Sigmoid colon (tissue), 6 donors: ENCODE measurements at regions not wholly inside any gene's neighbourhood (a gene's known extent, or its start where the extent isn't known, plus 50 kb on each side); places are given as distances from the start of the nearest gene placed in this dataset.
A peak's percentile ranks its signal among the peaks of the same experiment; 100 is the strongest.

ENCODE experiments used
- DNase-seq: peaks from one replicate; pipeline ENCODE4 v3.0.0-alpha.2; 2019
- H3K27ac ChIP-seq, 4 donors: fragments of 200-600 bp; sonication (generic); one replicate each; pipeline ENCODE4 v1.5.1; 2016 to 2019; ENCODE audit warnings: mild to moderate bottlenecking in 1 of 4
- H3K27me3 ChIP-seq, 3 donors: fragments of 200-600 bp; sonication (generic); one replicate each; pipeline ENCODE4 v1.5.1; 2019; ENCODE audit warnings: mild to moderate bottlenecking in 1 of 3
- H3K36me3 ChIP-seq, 4 donors: fragments of 200-600 bp; sonication (generic); one replicate each; pipeline ENCODE4 v1.5.1; 2016 to 2019
- H3K4me1 ChIP-seq, 4 donors: fragments of 200-600 bp; sonication (generic); one replicate each; pipeline ENCODE4 v1.5.1; 2017 to 2019
- H3K4me3 ChIP-seq, 4 donors: fragments of 200-600 bp; sonication (generic); one replicate each; pipeline ENCODE4 v1.5.1; 2017 to 2019; ENCODE audit warnings: mild to moderate bottlenecking in 2 of 4, moderate library complexity in 1 of 4
- H3K9me3 ChIP-seq, 4 donors: fragments of 200-600 bp in 3 of 4; sonication (generic) in 3 of 4; one replicate each; pipeline versions ENCODE4 v1.5.1 to v1.6.1; 2013 to 2019
- EP300 ChIP-seq, 4 donors: sonication (generic); formaldehyde crosslinking; IDR thresholded peaks; one replicate each; pipeline ENCODE4 v1.6.1; 2017; ENCODE audit warnings: antibody characterized with exemption in 4 of 4
- POLR2A ChIP-seq, 2 donors: fragments of 450-650 bp; IDR thresholded peaks; one replicate each; pipeline ENCODE4 v1.6.1; 2016; ENCODE audit warnings: antibody characterized with exemption in 2 of 2, mild to moderate bottlenecking in 2 of 2, moderate library complexity in 2 of 2
- POLR2AphosphoS5 ChIP-seq, 4 donors: sonication (generic); formaldehyde crosslinking; IDR thresholded peaks; one replicate each; pipeline ENCODE4 v1.6.1; 2017; ENCODE audit warnings: antibody characterized with exemption in 4 of 4
- WGBS, 2 donors: extraction: QIAGEN DNeasy Blood & Tissue Kit; methylation state at CpG; one replicate each; pipeline ENCODE4 v1.1.7; 2013; 5-methylcytosine and 5-hydroxymethylcytosine counted together
- intact Hi-C: fragments of 100-400 bp; cut with DNase I; formaldehyde crosslinking; loops from one replicate; pipeline ENCODE4 v1.15.1; 2023
- TF ChIP-seq, protein P1 (sequence below), 4 experiments: fragments of 450-650 bp in 3 of 4; fragments of 200-600 bp in 1 of 4; IDR thresholded peaks; one replicate each; pipeline ENCODE4 v1.5.1; 2016 to 2019; ENCODE audit warnings: antibody characterized with exemption in 4 of 4, mild to moderate bottlenecking in 3 of 4, moderate library complexity in 2 of 4
- donor health status: healthy with polysubstance abuse.
- donor health status: healthy.

DNA sequence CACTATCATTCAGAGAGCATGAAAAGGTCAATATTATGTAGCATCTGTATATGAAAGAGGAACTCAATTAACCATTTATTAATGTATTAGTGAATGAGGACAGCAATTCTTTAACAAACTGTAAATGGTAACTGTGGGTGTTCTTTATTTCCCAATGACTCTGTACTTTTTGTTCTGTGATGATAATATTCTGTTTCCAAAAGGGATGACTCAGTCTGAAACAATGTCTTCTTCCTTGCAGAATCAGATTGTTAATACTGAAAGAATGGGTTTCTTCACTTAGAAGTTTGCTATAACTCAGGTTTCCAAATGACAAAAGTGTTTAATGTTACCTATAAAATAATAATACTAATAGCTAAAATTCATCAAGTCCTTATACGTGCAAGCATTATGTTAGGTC lies 1518.7 kb upstream of the WWC1 start:
- DNase-seq: no peak
- Histone ChIP-seq H3K36me3 (no peaks in the 10 kb centered on the region), H3K9me3 (peaks cover 0 to 3% (median under 1%) of the 10 kb centered on the region in 4 donors), H3K4me3 (no peak overlapping the region), H3K27me3 (no peaks in the 10 kb centered on the region), H3K4me1 (peaks cover 0 to 5% (median 0%) of the 10 kb centered on the region in 4 donors), H3K27ac (peak overlapping the region in 2 of 4 donors; percentile 10 to 17)
- TF ChIP-seq EP300 (IDR thresholded peaks at IDR 0.05) (no peak), POLR2A (IDR thresholded peaks at IDR 0.05) (no peak), POLR2AphosphoS5 (IDR thresholded peaks at IDR 0.05) (no peak)
- TF ChIP-seq, protein P1, sequence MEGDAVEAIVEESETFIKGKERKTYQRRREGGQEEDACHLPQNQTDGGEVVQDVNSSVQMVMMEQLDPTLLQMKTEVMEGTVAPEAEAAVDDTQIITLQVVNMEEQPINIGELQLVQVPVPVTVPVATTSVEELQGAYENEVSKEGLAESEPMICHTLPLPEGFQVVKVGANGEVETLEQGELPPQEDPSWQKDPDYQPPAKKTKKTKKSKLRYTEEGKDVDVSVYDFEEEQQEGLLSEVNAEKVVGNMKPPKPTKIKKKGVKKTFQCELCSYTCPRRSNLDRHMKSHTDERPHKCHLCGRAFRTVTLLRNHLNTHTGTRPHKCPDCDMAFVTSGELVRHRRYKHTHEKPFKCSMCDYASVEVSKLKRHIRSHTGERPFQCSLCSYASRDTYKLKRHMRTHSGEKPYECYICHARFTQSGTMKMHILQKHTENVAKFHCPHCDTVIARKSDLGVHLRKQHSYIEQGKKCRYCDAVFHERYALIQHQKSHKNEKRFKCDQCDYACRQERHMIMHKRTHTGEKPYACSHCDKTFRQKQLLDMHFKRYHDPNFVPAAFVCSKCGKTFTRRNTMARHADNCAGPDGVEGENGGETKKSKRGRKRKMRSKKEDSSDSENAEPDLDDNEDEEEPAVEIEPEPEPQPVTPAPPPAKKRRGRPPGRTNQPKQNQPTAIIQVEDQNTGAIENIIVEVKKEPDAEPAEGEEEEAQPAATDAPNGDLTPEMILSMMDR (IDR thresholded peaks at IDR 0.05): no peak
- intact Hi-C loops: no loop called here
- WGBS, 2 donors: 27 to 85% methylated on average over 1 of the region's 1 CpG

DNA sequence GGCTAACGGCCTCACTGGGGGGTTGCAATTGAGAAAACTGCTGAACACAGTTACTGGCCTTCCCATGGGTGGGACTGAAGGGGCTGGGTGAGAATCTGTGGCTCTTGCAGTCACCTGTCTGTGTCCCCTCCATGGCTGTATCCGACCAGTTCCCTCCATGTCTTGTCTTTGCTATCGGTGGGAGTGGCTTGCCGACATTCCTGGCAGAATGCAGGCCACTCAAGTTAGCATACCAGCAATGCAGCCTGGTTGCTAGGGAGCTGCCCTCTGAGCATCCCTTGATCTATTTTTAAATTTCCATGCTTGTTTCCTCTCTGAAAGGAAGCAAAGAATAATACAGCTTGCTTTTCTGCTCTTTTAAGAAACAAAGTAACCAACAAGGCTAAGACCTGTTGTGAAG lies 1509.7 kb upstream of the WWC1 start:
- Histone ChIP-seq H3K4me1 (peaks cover 0 to 8% (median 2%) of the 10 kb centered on the region in 4 donors), H3K27ac (no peak overlapping the region), H3K27me3 (no peaks in the 10 kb centered on the region), H3K36me3 (no peaks in the 10 kb centered on the region), H3K4me3 (no peak overlapping the region), H3K9me3 (no peaks in the 10 kb centered on the region)
- DNase-seq: no peak
- 36 to 44% methylated on average over 4 of the region's 4 CpGs for WGBS, 2 donors
- TF ChIP-seq POLR2A (IDR thresholded peaks at IDR 0.05) (no peak), POLR2AphosphoS5 (IDR thresholded peaks at IDR 0.05) (no peak), EP300 (IDR thresholded peaks at IDR 0.05) (no peak)
- TF ChIP-seq, protein P1 (IDR thresholded peaks at IDR 0.05): no peak
- intact Hi-C loops: no loop called here

DNA sequence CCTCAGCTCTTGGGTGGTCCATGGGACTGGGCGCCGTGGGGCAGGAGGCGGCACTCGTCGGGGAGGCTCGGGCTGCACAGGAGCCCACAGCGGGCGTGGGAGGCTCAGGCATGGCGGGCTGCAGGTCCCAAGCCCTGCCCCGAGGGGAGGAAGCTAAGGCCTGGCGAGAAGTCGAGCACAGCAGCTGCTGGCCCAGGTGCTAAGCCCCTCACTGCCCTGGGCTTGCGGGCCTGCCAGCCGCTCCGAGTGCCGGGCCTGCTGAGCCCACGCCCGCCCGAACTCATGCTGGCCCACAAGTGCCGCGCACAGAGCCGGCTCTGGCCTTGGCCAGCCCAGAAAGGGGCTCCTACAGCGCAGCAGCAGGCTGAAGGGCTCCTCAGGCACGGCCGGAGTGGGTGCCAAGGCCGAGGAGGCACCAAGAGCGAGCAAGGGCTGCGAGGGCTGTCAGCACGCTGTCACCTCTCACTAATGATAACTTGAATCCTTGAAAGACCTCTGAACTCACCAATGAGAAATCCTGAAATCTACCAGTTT lies 1506.8 kb upstream of the WWC1 start:
- intact Hi-C loops: no loop called here
- Histone ChIP-seq H3K27me3 (no peaks in the 10 kb centered on the region), H3K36me3 (no peaks in the 10 kb centered on the region), H3K4me3 (no peak overlapping the region), H3K4me1 (peaks cover 0 to 8% (median 2%) of the 10 kb centered on the region in 4 donors), H3K27ac (no peak overlapping the region), H3K9me3 (no peaks in the 10 kb centered on the region)
- 93 to 94% methylated on average over 29 of the region's 29 CpGs for WGBS, 2 donors
- TF ChIP-seq POLR2AphosphoS5 (IDR thresholded peaks at IDR 0.05) (no peak), EP300 (IDR thresholded peaks at IDR 0.05) (no peak), POLR2A (IDR thresholded peaks at IDR 0.05) (no peak)
- TF ChIP-seq, protein P1 (IDR thresholded peaks at IDR 0.05): no peak
- DNase-seq: no peak

DNA sequence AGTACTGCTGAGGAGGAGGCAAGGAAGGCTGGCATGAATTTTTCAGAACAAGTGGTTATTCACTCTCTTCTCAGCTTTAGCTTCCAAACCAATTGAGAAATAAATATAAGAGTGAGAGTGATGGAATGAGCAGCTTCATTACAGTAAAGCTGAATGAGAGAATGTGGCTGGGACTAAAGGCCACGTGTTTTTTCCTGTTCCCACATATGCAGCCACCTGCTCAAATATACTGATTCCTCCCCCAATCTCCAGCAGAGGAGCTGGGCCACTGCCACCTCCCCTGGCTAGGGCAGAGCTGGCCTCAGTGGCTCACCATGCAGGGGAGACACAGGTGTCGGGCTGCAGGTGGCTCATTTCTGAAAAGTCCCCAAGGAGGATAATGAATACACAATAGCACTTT lies 1505.3 kb upstream of the WWC1 start:
- DNase-seq: no peak
- intact Hi-C loops: no loop called here
- no peak overlapping the region for H3K4me3 ChIP-seq
- peaks cover 0 to 8% (median 2%) of the 10 kb centered on the region in 4 donors for H3K4me1 ChIP-seq
- TF ChIP-seq POLR2A (IDR thresholded peaks at IDR 0.05) (no peak), POLR2AphosphoS5 (IDR thresholded peaks at IDR 0.05) (no peak), EP300 (IDR thresholded peaks at IDR 0.05) (no peak)
- TF ChIP-seq, protein P1 (IDR thresholded peaks at IDR 0.05): no peak
- no peaks in the 10 kb centered on the region for H3K36me3 ChIP-seq
- 67 to 86% methylated on average over 2 of the region's 2 CpGs for WGBS, 2 donors
- no peak overlapping the region for H3K27ac ChIP-seq
- H3K27me3 ChIP-seq: no peaks in the 10 kb centered on the region
- H3K9me3 ChIP-seq: no peaks in the 10 kb centered on the region

DNA sequence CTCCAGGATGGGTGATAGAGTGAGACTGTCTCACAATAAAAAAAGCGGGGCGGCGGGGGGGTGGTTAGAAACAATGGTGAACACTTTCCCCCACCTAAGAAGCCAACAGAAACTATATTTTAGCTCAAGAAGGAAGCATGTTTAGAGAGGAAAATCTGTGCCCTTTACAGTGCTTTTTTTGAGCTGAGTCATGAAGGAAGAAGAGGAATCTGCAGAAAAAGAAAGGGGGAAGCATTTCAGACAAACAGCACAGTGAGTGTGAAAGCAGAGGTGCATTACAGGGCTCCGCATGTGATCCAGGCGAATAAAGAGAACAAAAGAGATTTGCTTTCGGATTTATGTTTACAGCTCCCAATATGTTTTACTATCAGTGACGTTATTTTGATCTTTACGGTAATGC lies 1504.6 kb upstream of the WWC1 start:
- no peak overlapping the region for H3K4me3 ChIP-seq
- TF ChIP-seq POLR2A (IDR thresholded peaks at IDR 0.05) (no peak), EP300 (IDR thresholded peaks at IDR 0.05) (no peak), POLR2AphosphoS5 (IDR thresholded peaks at IDR 0.05) (no peak)
- TF ChIP-seq, protein P1 (IDR thresholded peaks at IDR 0.05): no peak
- WGBS, 2 donors: 85 to 88% methylated on average over 8 of the region's 8 CpGs
- no peaks in the 10 kb centered on the region for H3K9me3 ChIP-seq
- peaks cover 0 to 4% (median 1%) of the 10 kb centered on the region in 4 donors for H3K4me1 ChIP-seq
- H3K27me3 ChIP-seq: no peaks in the 10 kb centered on the region
- intact Hi-C loops: no loop called here
- H3K36me3 ChIP-seq: no peaks in the 10 kb centered on the region
- no peak for DNase-seq
- H3K27ac ChIP-seq: no peak overlapping the region
